Natural killer cell (primary cell): ENCODE measurements at regions not wholly inside any gene's neighbourhood (a gene's known extent, or its start where the extent isn't known, plus 50 kb on each side); places are given as distances from the start of the nearest gene placed in this dataset.

Experiments used
- ATAC-seq, 3 donors: fragments of 150-1000 bp in 2 of 3; fragments of 200-7000 bp in 1 of 3; cut with Tn5 transposase; 1 replicate in 1 of 3; 2 replicates in 2 of 3; pipeline ENCODE4 v1.10.0; 2021; ENCODE audit warnings: mild to moderate bottlenecking in 2 of 3, moderate library complexity in 2 of 3
- DNase-seq, 2 donors: peaks; one replicate each; pipeline versions ENCODE4 v3.0.0 to v3.0.0-alpha.2; 2013 to 2021; ENCODE audit warnings: mixed read lengths in 1 of 2
- H3K27ac ChIP-seq: one replicate; pipeline ENCODE4 v1.5.1; 2013; ENCODE audit warnings: mild to moderate bottlenecking, low read length
- H3K27me3 ChIP-seq: one replicate; pipeline ENCODE4 v1.6.1; 2013; ENCODE audit warnings: low read length; ENCODE audit not compliant: control insufficient read depth, insufficient read depth
- H3K36me3 ChIP-seq: one replicate; pipeline ENCODE4 v1.6.1; 2013; ENCODE audit warnings: low read length; ENCODE audit not compliant: control insufficient read depth, insufficient read depth
- H3K4me1 ChIP-seq: one replicate; pipeline ENCODE4 v1.6.1; 2013; ENCODE audit warnings: low read length; ENCODE audit not compliant: control insufficient read depth, insufficient read depth
- H3K4me3 ChIP-seq: one replicate; pipeline ENCODE4 v1.5.1; 2013; ENCODE audit warnings: low read length
- H3K9me3 ChIP-seq: one replicate; pipeline ENCODE4 v1.6.1; 2013; ENCODE audit warnings: low read length; ENCODE audit not compliant: control insufficient read depth, insufficient read depth
- H3K27ac Mint-ChIP-seq, 2 donors: one replicate each; pipeline ENCODE4 v1.8.0; 2022; ENCODE audit warnings: mild to moderate bottlenecking in 2 of 2, mixed read lengths in 2 of 2, moderate library complexity in 1 of 2
- H3K27me3 Mint-ChIP-seq, 2 donors: one replicate each; pipeline ENCODE4 v1.8.0; 2022; ENCODE audit warnings: low read depth in 2 of 2, mixed read lengths in 2 of 2
- H3K36me3 Mint-ChIP-seq: one replicate; pipeline ENCODE4 v1.8.0; 2022; ENCODE audit warnings: mixed read lengths
- H3K4me1 Mint-ChIP-seq, 2 donors: one replicate each; pipeline ENCODE4 v1.8.0; 2022; ENCODE audit warnings: mixed read lengths in 2 of 2
- H3K4me3 Mint-ChIP-seq: one replicate; pipeline ENCODE4 v1.8.0; 2022; ENCODE audit warnings: mild to moderate bottlenecking, moderate library complexity, mixed read lengths
- H3K9me3 Mint-ChIP-seq, 2 donors: one replicate each; pipeline ENCODE4 v1.8.0; 2022; ENCODE audit warnings: mixed read lengths in 2 of 2
- CTCF ChIP-seq: fragments of 200-600 bp; IDR thresholded peaks from one replicate; pipeline ENCODE4 v1.8.0; 2022; ENCODE audit warnings: antibody characterized with exemption
- WGBS: methylation state at CpG from one replicate; pipeline ENCODE4 v1.1.7; 2013; ENCODE audit warnings: missing lambda C conversion rate; ENCODE audit not compliant: insufficient coverage; 5-methylcytosine and 5-hydroxymethylcytosine counted together
- intact Hi-C: fragments of 100-400 bp; cut with micrococcal nuclease; formaldehyde crosslinking; loops from one replicate; pipeline ENCODE4 v1.14.2; 2022

- no peak overlapping the region for H3K4me3 Mint-ChIP-seq
- no peak overlapping the region for H3K4me3 ChIP-seq
- H3K27me3 Mint-ChIP-seq = no peaks in the 10 kb centered on the region
- ATAC-seq = no peak
- no peaks in the 10 kb centered on the region for H3K36me3 ChIP-seq
- H3K27me3 ChIP-seq = no peaks in the 10 kb centered on the region
- H3K27ac Mint-ChIP-seq = no peak overlapping the region
- no peaks in the 10 kb centered on the region for H3K9me3 ChIP-seq
- peaks cover 2 to 3% of the 10 kb centered on the region in 2 donors for H3K9me3 Mint-ChIP-seq
- H3K36me3 Mint-ChIP-seq = no peaks in the 10 kb centered on the region
- WGBS = 68% methylated on average over 4 of the region's 5 CpGs
- intact Hi-C loops = no loop called here
- no peak for DNase-seq
- no peak for TF ChIP-seq CTCF
- no peaks in the 10 kb centered on the region for H3K4me1 Mint-ChIP-seq
- no peaks in the 10 kb centered on the region for H3K4me1 ChIP-seq
- no peak overlapping the region for H3K27ac ChIP-seq
These were observed 428.7 kb upstream of the RAG2 start for GRCh38 chr11:37026741-37027140.

- H3K4me1 ChIP-seq = no peaks in the 10 kb centered on the region
- no peak for ATAC-seq
- H3K27ac Mint-ChIP-seq = no peak overlapping the region
- no peak overlapping the region for H3K4me3 ChIP-seq
- no peak overlapping the region for H3K27ac ChIP-seq
- intact Hi-C loops = no loop called here
- H3K36me3 ChIP-seq = no peaks in the 10 kb centered on the region
- no peaks in the 10 kb centered on the region for H3K4me1 Mint-ChIP-seq
- H3K9me3 Mint-ChIP-seq = peaks cover 2% of the 10 kb centered on the region in 2 donors
- DNase-seq = no peak
- no peaks in the 10 kb centered on the region for H3K9me3 ChIP-seq
- no peak overlapping the region for H3K4me3 Mint-ChIP-seq
- no peaks in the 10 kb centered on the region for H3K27me3 ChIP-seq
- H3K36me3 Mint-ChIP-seq = no peaks in the 10 kb centered on the region
- H3K27me3 Mint-ChIP-seq = no peaks in the 10 kb centered on the region
- no peak for TF ChIP-seq CTCF
- 50% methylated on average over 2 of the region's 3 CpGs for WGBS
These were observed 428.3 kb upstream of the RAG2 start for GRCh38 chr11:37026326-37026725.

GRCh38 chr11:37006563-37006962 lies 408.5 kb upstream of the RAG2 start:
- Mint-ChIP-seq H3K9me3 (no peaks in the 10 kb centered on the region), H3K4me1 (no peaks in the 10 kb centered on the region), H3K4me3 (no peak overlapping the region), H3K27me3 (no peaks in the 10 kb centered on the region), H3K36me3 (no peaks in the 10 kb centered on the region), H3K27ac (no peak overlapping the region)
- Histone ChIP-seq H3K27ac (no peak overlapping the region), H3K4me3 (no peak overlapping the region), H3K36me3 (no peaks in the 10 kb centered on the region), H3K27me3 (no peaks in the 10 kb centered on the region), H3K4me1 (no peaks in the 10 kb centered on the region), H3K9me3 (no peaks in the 10 kb centered on the region)
- 90% methylated on average over 4 of the region's 4 CpGs for WGBS
- TF ChIP-seq CTCF = no peak
- DNase-seq = no peak
- intact Hi-C loops = no loop called here
- no peak for ATAC-seq

- no peaks in the 10 kb centered on the region for H3K9me3 Mint-ChIP-seq
- no peaks in the 10 kb centered on the region for H3K36me3 ChIP-seq
- intact Hi-C loops = no loop called here
- H3K9me3 ChIP-seq = no peaks in the 10 kb centered on the region
- no peak for TF ChIP-seq CTCF
- no peaks in the 10 kb centered on the region for H3K27me3 Mint-ChIP-seq
- no peak for ATAC-seq
- H3K4me3 Mint-ChIP-seq = no peak overlapping the region
- WGBS = 90% methylated on average over 1 of the region's 3 CpGs
- H3K27me3 ChIP-seq = no peaks in the 10 kb centered on the region
- no peak for DNase-seq
- no peaks in the 10 kb centered on the region for H3K36me3 Mint-ChIP-seq
- H3K4me1 Mint-ChIP-seq = no peaks in the 10 kb centered on the region
- no peak overlapping the region for H3K27ac ChIP-seq
- no peak overlapping the region for H3K4me3 ChIP-seq
- no peak overlapping the region for H3K27ac Mint-ChIP-seq
- H3K4me1 ChIP-seq = no peaks in the 10 kb centered on the region
These were observed 404.8 kb upstream of the RAG2 start for GRCh38 chr11:37002831-37003230.
